Omental fat pad (tissue), 3 donors: ENCODE measurements at regions not wholly inside any gene's neighbourhood (a gene's known extent, or its start where the extent isn't known, plus 50 kb on each side); places are given as distances from the start of the nearest gene placed in this dataset.

Experiments
- ATAC-seq: fragments of 150-250 bp; one replicate; pipeline ENCODE4 v1.9.1; 2016; ENCODE audit warnings: mild to moderate bottlenecking, moderate library complexity; ENCODE audit not compliant: low FRiP score
- DNase-seq: peaks from one replicate; pipeline ENCODE4 v3.0.0-alpha.2; 2019; ENCODE audit warnings: low spot score
- TF ChIP-seq, protein P1 (sequence below), 3 donors: fragments of 450-650 bp; IDR thresholded peaks; one replicate each; pipeline ENCODE4 v1.5.1; 2016 to 2017; ENCODE audit warnings: antibody characterized with exemption in 3 of 3, mild to moderate bottlenecking in 3 of 3, moderate library complexity in 2 of 3

DNA sequence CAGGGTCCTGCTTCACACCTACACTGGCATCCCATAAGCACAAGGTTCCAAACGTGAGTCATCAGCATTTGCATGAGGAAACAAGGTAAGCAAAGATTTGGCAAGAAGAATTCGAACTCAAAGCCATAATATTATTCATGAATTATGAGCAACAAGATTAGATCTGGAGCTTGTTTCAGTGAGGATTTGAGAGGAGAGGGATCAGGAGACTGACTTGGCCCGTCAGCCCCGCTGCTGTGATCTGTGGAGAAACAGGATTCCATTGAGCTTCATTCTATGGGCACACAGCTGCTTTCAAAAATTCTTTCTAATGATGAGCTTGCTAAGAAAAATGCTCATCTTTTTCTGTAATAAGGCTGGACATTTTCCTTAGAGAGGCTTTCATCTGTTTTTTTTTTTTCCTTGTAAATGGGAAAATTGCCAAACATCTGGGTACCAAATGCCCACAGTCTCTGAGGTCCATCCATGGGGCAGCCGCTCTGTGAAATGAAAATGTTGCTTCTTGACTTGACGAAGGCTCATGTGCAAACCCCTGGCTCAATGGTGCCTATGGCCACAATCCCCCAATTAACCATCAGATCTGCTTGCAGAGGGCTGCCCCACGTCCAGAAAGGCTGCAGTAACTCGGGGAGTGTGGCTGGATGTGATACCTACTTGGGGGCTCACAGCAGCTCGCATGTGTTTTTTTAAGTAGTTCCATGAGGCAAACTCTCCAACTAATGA, 179.3 kb downstream of the TMEM18 start:
- no peak for DNase-seq
- TF ChIP-seq, protein P1, sequence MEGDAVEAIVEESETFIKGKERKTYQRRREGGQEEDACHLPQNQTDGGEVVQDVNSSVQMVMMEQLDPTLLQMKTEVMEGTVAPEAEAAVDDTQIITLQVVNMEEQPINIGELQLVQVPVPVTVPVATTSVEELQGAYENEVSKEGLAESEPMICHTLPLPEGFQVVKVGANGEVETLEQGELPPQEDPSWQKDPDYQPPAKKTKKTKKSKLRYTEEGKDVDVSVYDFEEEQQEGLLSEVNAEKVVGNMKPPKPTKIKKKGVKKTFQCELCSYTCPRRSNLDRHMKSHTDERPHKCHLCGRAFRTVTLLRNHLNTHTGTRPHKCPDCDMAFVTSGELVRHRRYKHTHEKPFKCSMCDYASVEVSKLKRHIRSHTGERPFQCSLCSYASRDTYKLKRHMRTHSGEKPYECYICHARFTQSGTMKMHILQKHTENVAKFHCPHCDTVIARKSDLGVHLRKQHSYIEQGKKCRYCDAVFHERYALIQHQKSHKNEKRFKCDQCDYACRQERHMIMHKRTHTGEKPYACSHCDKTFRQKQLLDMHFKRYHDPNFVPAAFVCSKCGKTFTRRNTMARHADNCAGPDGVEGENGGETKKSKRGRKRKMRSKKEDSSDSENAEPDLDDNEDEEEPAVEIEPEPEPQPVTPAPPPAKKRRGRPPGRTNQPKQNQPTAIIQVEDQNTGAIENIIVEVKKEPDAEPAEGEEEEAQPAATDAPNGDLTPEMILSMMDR (IDR thresholded peaks at IDR 0.05), result no peak
- no peak for ATAC-seq

DNA sequence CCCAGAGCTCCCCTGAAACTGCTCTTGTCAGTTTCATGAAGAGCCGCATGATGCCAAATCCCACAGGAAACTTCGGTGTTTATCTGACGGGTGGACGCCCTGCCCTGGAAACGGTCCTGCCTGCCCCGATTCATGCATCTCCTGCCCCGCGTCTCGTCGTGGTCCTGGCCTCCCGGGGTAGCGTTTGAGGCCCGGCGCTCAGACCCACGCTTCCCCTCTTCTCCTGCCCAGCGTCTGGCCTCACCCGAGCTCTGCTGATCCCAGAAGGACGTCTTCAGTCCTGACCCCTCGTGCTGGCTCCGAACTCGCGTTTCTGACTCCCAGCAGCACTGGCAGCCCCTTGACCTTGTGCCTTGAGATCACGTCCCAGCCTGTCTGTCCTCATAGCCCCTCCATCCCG, 180.5 kb downstream of the TMEM18 start:
- TF ChIP-seq, protein P1 (IDR thresholded peaks at IDR 0.05), result no peak
- DNase-seq (no peak), ATAC-seq (no peak)

DNA sequence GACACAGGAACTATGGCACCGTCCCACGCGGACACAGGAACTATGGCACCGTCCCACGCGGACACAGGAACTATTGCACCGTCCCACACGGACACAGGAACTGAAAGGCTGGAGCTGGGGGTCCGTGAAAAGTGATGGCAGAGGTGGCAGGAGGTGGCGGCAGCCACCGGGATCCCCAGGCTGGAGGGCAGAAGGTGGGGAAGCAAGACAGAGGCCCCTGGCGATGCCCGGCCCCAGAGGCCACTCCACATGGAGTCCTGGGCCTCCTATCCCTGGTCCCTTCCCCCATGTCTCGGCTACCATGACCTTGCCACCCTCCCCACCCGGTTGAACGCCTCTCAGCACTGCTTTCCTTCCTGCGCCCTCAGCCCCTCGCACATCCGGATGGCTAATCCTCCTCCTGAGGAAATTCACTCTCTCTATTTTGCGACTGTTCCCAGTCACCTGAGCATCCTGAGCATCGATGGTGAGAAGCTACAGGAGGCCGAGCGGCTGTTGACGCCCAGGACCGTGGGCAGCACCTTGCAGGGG, 181.4 kb downstream of the TMEM18 start:
- DNase-seq (no peak), ATAC-seq (no peak)

DNA sequence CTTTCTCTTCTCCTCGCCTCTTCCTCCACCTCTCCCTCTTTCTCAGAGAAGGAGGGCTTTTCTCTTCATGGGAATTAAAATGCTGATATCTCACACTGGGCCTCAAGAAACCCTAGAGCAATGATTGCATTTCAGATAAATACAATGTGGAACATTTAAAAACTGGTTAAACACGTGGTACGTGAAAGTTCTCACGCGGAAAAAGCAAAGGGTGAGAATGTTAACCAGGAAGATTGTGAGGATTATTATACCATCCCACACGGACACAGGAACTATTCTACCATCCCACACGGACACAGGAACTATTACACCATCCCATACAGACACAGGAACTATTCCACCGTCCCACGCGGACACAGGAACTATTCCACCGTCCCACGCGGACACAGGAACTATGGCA, 182.4 kb downstream of the TMEM18 start:
- TF ChIP-seq, protein P1 (IDR thresholded peaks at IDR 0.05), result no peak
- no peak for ATAC-seq
- no peak for DNase-seq

More for the DNA sequence above, 181.4 kb downstream of the TMEM18 start:
- TF ChIP-seq, protein P1 (IDR thresholded peaks at IDR 0.05), result no peak

DNA sequence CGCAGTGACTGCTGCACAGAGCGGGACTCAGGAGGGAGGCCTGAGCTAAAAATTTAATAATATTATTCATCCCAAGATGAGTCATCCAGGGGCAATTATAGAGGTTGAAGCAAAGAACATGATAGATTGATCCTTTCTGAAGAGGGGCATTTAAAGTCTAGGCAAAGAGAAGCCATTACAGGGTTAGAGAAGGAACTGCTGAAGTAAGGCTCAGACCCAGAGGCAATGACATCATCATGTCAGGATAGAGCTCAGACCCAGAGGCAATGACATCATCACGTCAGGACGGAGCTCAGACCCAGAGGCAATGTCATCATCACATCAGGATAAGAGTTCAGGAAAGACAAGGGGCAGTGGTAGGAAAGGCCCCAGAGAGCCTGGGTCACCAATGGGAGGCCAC, 184.0 kb downstream of the TMEM18 start:
- TF ChIP-seq, protein P1 (IDR thresholded peaks at IDR 0.05), result no peak

DNA sequence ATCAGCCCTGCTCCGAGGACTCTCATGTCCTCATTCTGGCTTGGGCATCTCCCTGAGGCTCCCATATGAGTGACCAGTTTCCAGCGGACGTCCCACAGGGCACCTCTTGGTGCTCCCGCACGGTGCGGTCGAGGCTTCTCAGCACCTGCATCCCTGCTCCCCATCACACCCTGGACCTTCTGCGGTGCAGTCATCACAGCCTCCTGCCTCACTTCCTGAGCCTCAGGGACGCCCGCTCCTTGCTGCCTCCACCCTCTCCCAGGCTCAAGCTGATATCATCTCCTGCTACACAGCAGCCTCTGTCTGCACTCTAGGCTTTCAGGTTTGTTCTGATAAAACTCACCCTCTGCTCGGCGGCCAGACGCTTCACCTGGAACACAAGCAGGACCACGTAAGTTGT, 185.0 kb downstream of the TMEM18 start:
- no peak for DNase-seq
- TF ChIP-seq, protein P1 (IDR thresholded peaks at IDR 0.05), result no peak
- ATAC-seq, result no peak

More for the DNA sequence above, 184.0 kb downstream of the TMEM18 start:
- DNase-seq, result no peak
- no peak for ATAC-seq

DNA sequence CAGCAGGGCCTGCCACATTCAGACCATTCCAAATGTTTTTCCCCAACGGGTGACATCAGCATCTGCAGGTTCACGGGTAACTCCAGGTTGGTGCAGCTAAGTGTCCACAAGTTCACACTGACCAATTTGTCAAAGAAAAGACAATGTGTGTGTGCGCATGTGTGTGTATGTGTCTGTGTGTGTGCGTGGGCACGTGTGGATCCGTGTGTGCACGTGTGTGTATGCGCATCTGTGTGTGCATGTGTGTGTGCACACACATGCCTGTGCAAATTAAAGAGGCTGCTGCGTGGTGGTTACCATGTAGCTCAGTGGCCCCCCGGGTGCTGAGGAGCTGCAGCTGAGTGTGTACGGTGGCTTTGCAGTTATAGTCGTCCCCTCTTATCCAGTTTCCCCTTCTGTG, 187.4 kb downstream of the TMEM18 start:
- TF ChIP-seq, protein P1 (IDR thresholded peaks at IDR 0.05), result no peak

More for the DNA sequence above, 187.4 kb downstream of the TMEM18 start:
- no peak for DNase-seq
- no peak for ATAC-seq
